ENCODE measurements at regions not wholly inside any gene's neighbourhood (a gene's known extent, or its start where the extent isn't known, plus 50 kb on each side); places are given as distances from the start of the nearest gene placed in this dataset.

DNA sequence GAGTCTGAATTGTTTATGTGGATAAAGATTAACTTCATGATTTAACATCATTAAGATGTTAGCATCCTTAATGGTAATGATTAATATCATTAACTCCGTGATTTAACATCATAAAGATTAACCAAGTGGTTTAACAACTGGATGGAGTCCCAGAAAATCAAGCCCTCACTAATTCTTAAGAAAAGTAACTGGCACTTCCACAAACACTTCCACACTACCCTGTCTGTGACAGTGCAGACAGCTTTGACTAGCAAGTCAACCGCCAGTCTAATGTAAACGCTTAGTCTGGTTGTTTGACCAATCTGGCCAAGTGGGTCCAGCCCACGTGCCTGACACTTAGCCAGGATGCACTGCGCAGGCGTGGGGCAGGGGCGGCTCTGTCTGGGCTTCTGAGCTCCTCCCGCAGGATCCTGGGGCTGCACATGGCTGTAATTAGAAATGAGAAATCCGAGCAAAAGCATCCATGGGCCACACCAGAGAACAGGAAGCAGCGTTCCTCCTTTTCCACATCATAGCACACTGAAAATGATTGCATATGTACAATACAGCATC, 424.2 kb downstream of the FOXA2 start:
- Histone ChIP-seq H3K36me3 (ENCODE audit: control insufficient read depth, insufficient read depth, low read length) (no peaks in the 10 kb centered on the region), H3K4me3 (ENCODE audit: low read depth, low read length) (no peak overlapping the region), H3K27me3 (ENCODE audit: control insufficient read depth, insufficient read depth, low read length) (no peaks in the 10 kb centered on the region)
- ChIA-PET POLR2A (no interaction called here), CTCF (no interaction called here)
- DNase-seq (ENCODE audit: low read depth) = no peak
- TF ChIP-seq, protein P1, sequence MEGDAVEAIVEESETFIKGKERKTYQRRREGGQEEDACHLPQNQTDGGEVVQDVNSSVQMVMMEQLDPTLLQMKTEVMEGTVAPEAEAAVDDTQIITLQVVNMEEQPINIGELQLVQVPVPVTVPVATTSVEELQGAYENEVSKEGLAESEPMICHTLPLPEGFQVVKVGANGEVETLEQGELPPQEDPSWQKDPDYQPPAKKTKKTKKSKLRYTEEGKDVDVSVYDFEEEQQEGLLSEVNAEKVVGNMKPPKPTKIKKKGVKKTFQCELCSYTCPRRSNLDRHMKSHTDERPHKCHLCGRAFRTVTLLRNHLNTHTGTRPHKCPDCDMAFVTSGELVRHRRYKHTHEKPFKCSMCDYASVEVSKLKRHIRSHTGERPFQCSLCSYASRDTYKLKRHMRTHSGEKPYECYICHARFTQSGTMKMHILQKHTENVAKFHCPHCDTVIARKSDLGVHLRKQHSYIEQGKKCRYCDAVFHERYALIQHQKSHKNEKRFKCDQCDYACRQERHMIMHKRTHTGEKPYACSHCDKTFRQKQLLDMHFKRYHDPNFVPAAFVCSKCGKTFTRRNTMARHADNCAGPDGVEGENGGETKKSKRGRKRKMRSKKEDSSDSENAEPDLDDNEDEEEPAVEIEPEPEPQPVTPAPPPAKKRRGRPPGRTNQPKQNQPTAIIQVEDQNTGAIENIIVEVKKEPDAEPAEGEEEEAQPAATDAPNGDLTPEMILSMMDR (IDR thresholded peaks at IDR 0.05; ENCODE audit: insufficient read depth, low read depth, low read length) = no peak

DNA sequence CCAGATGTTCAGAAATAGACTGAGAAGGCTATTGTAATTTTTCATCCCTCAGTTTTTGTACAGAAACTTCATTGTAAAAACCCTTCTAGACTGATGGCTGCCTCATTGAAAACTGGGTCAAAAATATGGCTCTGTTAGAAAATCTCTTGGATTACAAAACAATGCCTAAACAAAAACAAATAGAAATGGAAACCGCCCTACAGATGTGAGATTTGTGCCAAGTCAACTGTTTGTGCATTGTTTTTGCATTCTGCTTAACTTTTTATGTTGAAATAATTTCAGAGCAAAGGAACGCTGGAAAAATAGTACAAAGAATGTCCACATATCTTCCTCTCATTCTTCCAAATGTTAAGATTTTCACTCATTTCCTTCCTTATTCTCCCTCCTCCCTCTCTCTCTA, 425.1 kb downstream of the FOXA2 start:
- Histone ChIP-seq H3K36me3 (ENCODE audit: control insufficient read depth, insufficient read depth, low read length) (no peaks in the 10 kb centered on the region), H3K4me3 (ENCODE audit: low read depth, low read length) (no peak overlapping the region), H3K27me3 (ENCODE audit: control insufficient read depth, insufficient read depth, low read length) (no peaks in the 10 kb centered on the region)
- POLR2A ChIA-PET = no interaction called here
- TF ChIP-seq, protein P1 (IDR thresholded peaks at IDR 0.05; ENCODE audit: insufficient read depth, low read depth, low read length) = no peak
- no peak for DNase-seq (ENCODE audit: low read depth)
- CTCF ChIA-PET = no interaction called here

DNA sequence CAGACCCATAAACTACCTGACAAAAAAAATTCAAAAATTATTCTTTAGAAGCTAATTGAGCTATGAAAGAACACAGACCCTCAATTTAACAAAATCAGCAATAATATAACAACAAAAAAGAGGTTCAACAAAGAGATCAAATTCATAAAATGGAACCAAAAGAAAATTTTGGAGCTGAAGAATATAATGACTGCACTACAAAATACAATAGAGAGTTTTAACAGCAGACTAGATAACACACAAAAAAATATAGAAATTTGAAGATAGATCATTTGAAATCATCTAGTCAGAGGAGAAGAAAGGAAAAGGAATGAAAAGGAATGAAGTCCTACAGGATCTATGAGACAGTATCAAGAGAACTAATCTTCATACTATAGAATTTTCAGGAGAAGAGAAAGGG, 422.1 kb downstream of the PAX1 start:
- TF ChIP-seq, protein P1 (IDR thresholded peaks at IDR 0.05; ENCODE audit: insufficient read depth, low read depth, low read length) = no peak
- DNase-seq (ENCODE audit: low read depth) = no peak
- no peaks in the 10 kb centered on the region for H3K27me3 ChIP-seq (ENCODE audit: control insufficient read depth, insufficient read depth, low read length)
- POLR2A ChIA-PET = no interaction called here
- H3K36me3 ChIP-seq (ENCODE audit: control insufficient read depth, insufficient read depth, low read length) = no peaks in the 10 kb centered on the region
- CTCF ChIA-PET = interaction anchor here (0.7 kb wide), 1 partner anchor 24 kb away, joined by 3 read pairs; no protein-coding TSS in a partner anchor
- no peak overlapping the region for H3K4me3 ChIP-seq (ENCODE audit: low read depth, low read length)

DNA sequence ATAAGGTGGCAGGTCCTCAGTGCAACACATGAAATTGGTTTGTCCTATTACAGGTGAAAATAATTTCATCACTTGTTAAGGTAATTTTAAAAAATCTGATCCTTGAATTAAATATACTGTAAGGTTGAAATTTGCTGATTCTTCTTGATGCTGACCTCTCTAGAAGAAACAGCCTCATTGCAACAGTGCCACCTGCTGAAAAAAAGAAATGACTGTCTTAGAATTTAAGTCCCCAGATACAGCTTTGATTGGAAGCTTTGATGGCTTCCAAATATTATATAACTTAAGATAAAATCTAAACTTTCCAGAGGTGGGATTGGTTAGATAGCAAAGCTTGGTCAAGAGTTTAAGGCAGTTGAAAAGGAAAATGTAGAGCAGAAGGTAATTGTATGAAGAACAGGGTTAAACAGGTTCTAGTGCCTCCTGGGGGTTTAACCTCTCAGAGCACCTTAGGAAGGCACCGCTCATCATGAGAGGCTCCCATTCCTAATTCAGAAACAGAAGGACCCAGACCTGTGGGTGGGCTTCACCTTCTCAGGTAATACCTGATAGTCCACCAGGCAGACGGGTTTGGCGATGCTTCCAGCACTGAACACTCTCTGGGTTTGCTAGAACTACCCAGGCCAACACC, 401.0 kb downstream of the PAX1 start:
- no peak for DNase-seq (ENCODE audit: low read depth)
- POLR2A ChIA-PET = no interaction called here

DNA sequence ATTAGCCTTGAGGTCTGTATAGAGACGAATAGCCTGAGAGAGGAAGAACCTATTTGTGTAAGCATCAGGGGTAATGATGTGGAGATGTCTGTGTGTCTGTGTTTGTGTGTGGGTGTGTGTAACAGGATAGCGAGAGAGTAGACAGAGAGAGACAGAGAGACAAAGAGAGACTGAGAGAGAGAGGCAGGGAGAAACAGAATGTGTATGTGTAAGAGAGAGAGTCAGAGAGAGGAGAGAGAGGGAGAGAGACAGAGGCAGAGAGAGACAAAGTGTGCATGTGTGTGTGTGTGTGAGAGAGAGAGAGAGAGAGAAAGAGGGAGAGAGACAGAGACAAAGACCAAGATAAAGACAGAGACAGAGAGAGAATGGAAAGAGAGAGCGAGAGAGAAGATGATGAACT, 396.1 kb downstream of the PAX1 start:
- no peak for DNase-seq (ENCODE audit: low read depth)
- TF ChIP-seq, protein P1 (IDR thresholded peaks at IDR 0.05; ENCODE audit: insufficient read depth, low read depth, low read length) = no peak
- CTCF ChIA-PET = no interaction called here
- POLR2A ChIA-PET = no interaction called here
- Histone ChIP-seq H3K36me3 (ENCODE audit: control insufficient read depth, insufficient read depth, low read length) (no peaks in the 10 kb centered on the region), H3K4me3 (ENCODE audit: low read depth, low read length) (no peak overlapping the region), H3K27me3 (ENCODE audit: control insufficient read depth, insufficient read depth, low read length) (no peaks in the 10 kb centered on the region)

More for the DNA sequence above, 401.0 kb downstream of the PAX1 start:
- Histone ChIP-seq H3K27me3 (ENCODE audit: control insufficient read depth, insufficient read depth, low read length) (no peaks in the 10 kb centered on the region), H3K36me3 (ENCODE audit: control insufficient read depth, insufficient read depth, low read length) (no peaks in the 10 kb centered on the region), H3K4me3 (ENCODE audit: low read depth, low read length) (no peak overlapping the region)
- TF ChIP-seq, protein P1 (IDR thresholded peaks at IDR 0.05; ENCODE audit: insufficient read depth, low read depth, low read length) = no peak
- CTCF ChIA-PET = no interaction called here

Measured in BJ (cell line).